ENCODE measurements at regions not wholly inside any gene's neighbourhood (a gene's known extent, or its start where the extent isn't known, plus 50 kb on each side); places are given as distances from the start of the nearest gene placed in this dataset.

GRCh38 chr10:83166344-83166743 lies 973.0 kb upstream of the GHITM start:
- no peak for DNase-seq

DNA sequence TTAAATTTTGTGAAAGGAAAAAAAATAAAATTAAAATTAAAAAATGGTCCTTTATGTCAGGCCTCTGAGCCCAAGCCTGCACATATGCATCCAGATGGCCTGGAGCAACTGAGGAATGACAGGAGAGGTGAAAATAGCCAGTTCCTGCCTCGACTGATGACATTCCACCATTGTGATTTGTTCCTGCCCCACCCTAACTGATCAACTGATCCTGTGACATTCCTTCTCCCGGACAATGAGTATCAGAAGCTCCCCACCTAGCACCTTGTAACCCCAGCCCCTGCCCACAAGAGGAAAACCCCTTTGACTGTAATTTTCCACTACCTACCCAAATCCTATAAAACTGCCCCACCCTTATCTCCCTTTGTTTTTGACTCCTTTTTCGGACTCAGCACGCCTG lies 972.2 kb upstream of the GHITM start:
- DNase-seq: no peak

GRCh38 chr10:83176901-83177300 lies 962.4 kb upstream of the GHITM start:
- DNase-seq: no peak

DNA sequence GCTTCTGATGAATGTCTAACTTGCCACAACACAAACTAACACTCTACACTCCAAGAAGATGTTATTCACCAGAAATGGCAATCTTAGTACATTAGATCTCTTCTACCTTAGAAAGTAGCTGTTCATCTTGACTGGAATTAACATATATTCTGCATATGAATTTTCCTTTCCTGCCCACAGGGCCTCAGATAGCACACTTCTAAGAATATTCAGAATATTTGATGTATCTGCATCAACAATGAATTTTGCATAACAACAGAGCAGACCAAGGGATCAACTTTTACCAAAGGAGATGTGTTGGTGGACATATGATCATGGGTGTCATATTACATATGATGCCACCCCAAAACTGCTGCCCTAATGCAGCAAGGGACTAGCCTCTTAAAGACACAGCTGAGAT lies 960.8 kb upstream of the GHITM start:
- DNase-seq: no peak

- DNase-seq: no peak
Observed at GRCh38 chr10:83179371-83179770, 959.9 kb upstream of the GHITM start.

- no peak for DNase-seq
Observed at GRCh38 chr10:83182076-83182475, 957.2 kb upstream of the GHITM start.

- DNase-seq: no peak
Observed at GRCh38 chr10:83184641-83185040, 954.7 kb upstream of the GHITM start.

GRCh38 chr10:83190614-83191013 lies 948.7 kb upstream of the GHITM start:
- no peak for DNase-seq

DNA sequence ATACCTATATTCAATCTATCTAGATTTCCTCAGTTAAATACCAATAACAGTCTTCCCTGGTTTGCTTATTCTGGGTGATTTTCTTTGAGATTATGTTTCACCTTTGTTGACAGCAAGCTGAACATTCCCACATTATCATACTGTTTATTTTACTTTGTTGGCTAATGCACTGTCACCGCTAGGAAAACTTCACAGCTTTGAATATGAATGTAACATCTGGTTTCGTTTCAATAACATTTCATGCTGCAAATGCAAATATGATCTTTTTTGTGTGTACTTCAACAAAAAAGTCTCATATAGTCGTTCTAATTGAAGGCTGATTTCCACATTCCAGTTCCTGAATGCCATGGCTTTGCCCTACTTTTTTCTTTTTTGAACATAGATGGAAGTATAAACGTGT lies 946.3 kb upstream of the GHITM start:
- no peak for DNase-seq

DNA sequence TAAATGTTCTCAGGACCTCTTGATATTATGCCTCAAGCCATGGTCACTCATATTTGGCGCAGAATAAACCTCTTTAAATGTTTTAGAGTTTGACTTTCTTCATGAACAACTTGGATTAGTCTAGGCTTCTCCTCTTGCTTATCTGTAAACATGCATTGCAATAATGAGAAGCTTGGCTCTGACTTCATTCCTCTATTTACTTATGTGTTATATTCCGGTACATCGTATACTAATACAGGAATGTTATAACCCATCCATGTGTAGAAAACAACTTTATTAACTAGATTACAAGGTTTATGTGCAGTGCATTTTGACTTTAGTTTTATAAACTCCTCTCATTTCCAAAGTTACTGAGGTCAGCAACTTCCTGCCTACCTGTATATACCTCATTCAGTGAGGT lies 944.3 kb upstream of the GHITM start:
- DNase-seq: no peak

DNA sequence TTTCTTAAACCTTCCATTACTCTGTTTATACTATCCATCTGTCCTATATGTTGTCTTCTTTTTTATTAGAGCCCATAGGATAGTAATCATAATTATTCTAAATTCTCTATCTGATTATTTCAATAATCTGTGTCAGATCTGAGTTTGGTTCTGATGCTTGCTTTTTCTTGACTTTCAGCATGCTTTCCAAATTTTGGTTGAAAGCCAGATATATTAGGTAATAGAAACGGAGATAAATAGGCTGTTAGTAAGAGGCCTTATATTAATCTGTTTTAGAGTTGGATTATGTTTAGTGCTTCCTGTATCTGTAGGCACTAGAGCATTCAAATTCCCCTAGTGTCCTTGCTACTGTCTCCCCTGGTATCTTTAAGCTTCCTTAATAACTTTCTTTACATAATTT lies 939.9 kb upstream of the GHITM start:
- DNase-seq: no peak

GRCh38 chr10:83205861-83206260 lies 933.4 kb upstream of the GHITM start:
- DNase-seq: no peak

DNA sequence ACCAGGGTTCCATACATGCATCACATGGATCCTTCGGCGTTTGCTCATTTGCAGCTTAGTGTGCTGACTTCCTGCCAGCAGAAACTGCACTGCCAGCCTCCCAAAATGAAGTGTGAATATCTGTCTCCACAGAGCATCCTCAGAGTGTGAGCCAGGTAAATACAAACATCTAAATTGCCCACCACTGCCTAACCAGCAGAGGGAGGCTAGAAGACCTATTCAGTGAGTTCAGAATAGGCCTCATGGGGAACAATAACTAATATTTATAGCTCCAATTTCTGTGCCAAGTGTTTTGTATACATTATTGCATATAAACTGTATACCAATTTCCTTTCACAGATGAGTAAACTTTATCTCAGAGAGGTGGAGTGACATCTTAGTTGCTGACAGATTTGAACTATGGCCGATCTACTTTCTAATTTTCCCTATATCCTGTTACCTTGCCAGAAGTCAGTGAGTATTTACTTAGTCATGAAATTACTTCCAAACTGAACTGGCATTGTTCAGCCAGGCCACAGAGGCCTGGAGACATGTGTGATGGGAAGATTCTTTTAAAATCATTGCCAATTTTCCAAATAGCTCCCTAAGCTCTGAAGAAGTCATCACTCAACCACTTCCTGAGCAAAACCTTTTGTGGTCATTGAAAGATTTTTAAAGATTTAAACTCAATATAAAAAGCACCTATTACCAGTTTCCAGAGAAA lies 926.5 kb upstream of the GHITM start:
- DNase-seq: no peak

DNA sequence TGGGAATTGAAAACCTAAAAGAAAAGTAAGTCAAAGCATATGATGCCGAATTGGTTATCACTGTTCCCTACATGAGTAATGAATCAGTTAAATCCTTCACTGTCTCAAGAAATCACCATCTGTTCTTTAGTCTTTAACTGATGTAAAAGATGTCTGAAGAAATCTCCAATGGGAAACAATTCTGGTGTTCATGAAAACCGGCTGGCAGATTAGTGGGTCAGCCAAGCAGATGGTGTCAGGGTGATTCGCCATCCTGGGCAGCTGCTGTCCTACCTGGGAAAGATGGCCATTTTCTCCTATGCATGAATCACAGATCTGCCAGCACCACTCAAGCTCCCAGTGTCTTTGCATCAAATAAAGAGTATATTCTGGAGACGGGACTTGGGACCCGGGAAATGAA lies 925.2 kb upstream of the GHITM start:
- no peak for DNase-seq

DNA sequence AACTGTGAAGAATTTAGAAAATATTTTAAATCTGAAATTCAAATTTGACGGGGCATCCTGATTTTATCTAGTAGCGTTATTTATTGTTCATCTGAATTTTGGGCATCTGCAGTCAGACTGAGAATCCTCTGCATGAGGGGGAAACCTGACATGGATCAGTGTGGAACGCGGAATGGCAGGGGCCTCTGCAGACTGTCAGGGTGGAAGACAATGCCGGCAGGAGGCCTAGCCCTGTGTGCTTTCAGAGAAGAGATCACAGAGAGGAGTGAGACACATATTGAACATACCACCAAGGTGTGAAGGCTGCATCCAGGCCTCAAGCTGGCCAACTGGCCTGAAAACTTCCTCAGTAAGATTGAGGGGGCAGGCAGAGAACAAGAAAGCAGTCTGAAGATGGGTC lies 921.1 kb upstream of the GHITM start:
- DNase-seq: no peak

GRCh38 chr10:83222300-83222699 lies 917.0 kb upstream of the GHITM start:
- no peak for DNase-seq

DNA sequence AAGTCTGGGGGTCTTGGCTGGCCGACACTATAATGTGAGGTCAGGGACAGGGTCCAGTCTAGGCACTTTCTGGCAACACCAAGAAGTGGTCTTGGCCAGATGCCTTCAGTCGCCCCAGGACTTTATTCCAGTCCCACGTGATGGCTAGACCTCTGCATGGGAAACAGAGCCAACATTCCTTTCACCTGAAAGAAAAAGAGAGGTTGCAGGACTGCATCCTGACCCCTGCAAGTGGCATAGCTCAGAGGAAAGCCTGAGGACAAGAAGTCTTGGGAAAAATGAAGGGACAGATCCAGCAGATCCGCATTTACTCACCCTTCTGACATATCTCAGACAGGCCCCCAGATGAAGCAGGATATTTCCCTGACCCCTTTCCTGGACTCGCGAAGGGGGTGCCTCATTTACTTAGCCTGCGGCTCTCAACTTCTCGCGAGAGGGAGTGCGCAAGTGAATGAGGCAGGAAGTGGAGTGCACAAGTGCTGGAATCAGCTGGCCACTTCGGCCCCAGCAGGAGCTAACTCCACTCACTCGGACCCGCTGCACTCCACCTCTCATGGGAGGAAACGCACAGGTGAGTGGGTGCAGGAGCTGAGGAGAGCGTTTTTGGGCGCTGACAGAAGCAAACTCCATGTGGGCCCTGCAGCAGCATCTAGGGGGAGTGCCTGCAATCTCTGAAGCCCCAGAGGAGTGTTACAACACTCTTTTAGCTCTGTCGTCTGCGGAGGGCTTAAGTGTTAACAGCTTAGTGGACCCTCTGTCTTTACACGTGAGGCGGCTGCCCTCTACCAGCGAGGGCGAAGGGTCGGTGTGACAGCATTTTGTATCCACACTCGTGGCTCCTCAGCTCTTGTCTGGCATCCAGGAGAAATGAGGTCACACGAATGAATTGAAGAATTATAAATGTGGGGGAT lies 916.2 kb upstream of the GHITM start:
- no peak for DNase-seq

GRCh38 chr10:83225781-83226180 lies 913.5 kb upstream of the GHITM start:
- DNase-seq: no peak

DNA sequence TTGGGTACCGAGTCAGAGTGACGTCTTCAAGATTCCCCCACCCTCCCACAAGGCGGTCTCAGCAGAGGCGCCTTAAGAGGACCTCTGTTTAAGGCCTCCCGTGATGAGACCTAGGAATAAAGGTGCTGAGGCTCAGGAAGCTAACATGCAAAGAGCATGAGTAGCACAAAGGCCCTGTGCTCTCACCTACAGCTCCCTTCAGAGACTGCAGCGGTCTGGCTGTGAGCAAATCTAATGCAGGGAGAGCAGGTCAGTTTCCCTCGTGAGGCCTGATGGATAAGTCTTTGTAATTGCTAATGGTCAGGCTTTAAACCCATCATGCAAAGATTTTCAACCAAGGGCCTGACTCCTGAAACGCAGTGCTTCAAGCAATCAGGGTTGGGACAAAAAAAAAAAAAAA lies 909.3 kb upstream of the GHITM start:
- DNase-seq: no peak

GRCh38 chr10:83233691-83234090 lies 905.6 kb upstream of the GHITM start:
- DNase-seq: no peak

DNA sequence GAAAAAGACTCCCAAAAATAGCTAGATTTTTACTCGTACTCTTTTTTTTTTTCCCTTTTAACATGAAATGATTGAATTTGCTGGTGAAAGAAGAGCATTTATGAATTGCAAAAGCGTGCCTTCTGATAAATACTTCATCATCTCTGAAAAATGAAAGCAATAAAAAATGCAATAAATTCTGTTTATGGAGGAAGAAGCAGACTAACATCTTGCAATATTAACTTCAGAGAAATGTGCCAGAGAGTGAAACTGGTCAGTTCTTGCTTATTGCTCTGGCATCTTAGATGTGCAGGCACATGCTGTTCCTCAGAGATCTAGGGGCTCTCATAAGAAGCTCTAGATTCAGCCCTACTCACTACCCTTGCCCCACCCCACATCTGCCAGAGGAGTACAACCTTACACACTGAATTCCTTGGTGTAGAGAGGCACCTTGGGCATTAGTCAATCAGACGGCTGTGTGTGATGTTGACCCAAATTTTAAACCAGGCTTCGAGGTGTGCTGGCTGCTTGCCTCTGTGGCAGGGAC lies 891.1 kb upstream of the GHITM start:
- no peak for DNase-seq

DNA sequence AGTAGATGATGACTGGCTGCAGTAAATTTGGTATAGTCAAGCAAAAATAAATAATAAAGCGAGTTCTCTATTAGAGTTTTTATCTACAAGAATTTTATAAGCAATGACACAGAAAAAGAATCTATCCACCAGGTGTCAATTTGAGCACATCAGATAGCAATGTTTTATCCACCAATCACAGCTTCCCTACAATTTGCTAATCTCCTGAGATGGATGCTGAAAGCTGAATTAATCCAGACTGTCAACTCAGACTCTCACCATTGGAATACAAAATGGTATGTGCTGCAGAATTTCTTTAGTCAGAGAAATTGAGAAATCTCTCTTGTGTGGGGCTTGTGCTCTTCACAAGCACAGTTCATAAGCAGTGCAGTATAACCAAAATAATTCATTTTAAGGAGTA lies 888.9 kb upstream of the GHITM start:
- DNase-seq: no peak

GRCh38 chr10:83252169-83252568 lies 887.1 kb upstream of the GHITM start:
- DNase-seq: no peak

GRCh38 chr10:83252596-83252995 lies 886.7 kb upstream of the GHITM start:
- DNase-seq: no peak

All from SW 1271 (cell line).